Activated T-helper 17 cell treated with anti-CD3 and anti-CD28 coated beads, Interleukin-2, amount 50 U/mL, for 72 hours (primary cell): ENCODE measurements at regions not wholly inside any gene's neighbourhood (a gene's known extent, or its start where the extent isn't known, plus 50 kb on each side); places are given as distances from the start of the nearest gene placed in this dataset.

Experiments
- ATAC-seq: fragments of 150-1000 bp; cut with Tn5 transposase; replicated peaks from 2 replicates; pipeline ENCODE4 v1.10.0; 2021; ENCODE audit warnings: mild to moderate bottlenecking, moderate library complexity
- H3K27ac Mint-ChIP-seq: one replicate; pipeline ENCODE4 v1.8.0; 2022; ENCODE audit warnings: mixed read lengths
- H3K27me3 Mint-ChIP-seq: one replicate; pipeline ENCODE4 v1.8.0; 2022; ENCODE audit warnings: mixed read lengths
- H3K36me3 Mint-ChIP-seq: one replicate; pipeline ENCODE4 v1.8.0; 2022; ENCODE audit warnings: low read depth, mild to moderate bottlenecking, mixed read lengths
- H3K4me1 Mint-ChIP-seq: one replicate; pipeline ENCODE4 v1.8.0; 2022; ENCODE audit warnings: mixed read lengths
- H3K4me3 Mint-ChIP-seq: one replicate; pipeline ENCODE4 v1.8.0; 2022; ENCODE audit warnings: mild to moderate bottlenecking, mixed read lengths
- H3K9me3 Mint-ChIP-seq: one replicate; pipeline ENCODE4 v1.8.0; 2022; ENCODE audit warnings: mixed read lengths

DNA sequence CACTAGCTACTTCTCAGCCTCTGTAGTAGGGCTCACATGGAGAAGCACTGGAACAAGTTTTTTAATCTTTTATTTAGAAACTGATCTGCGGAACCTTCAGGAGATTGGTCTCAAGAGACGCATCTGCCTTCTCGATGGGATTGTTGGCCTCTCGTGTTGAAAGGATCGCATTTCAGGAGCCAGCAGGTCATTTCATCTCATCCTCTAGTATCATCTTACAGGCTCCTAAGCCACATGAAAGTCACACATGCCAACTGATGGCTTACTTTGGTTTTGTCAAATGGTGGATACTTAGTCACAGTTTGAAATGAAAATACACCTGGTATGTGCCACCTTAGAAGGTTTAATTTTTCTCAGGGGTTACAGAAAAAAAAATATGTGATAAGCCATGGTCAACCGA is 1703.6 kb downstream of the EFNB2 start:
- Mint-ChIP-seq H3K4me3 (no peak overlapping the region), H3K36me3 (no peaks in the 10 kb centered on the region), H3K27ac (no peak overlapping the region), H3K27me3 (peaks cover 6% of the 10 kb centered on the region), H3K9me3 (peaks cover 5% of the 10 kb centered on the region), H3K4me1 (no peaks in the 10 kb centered on the region)
- ATAC-seq, result no peak

DNA sequence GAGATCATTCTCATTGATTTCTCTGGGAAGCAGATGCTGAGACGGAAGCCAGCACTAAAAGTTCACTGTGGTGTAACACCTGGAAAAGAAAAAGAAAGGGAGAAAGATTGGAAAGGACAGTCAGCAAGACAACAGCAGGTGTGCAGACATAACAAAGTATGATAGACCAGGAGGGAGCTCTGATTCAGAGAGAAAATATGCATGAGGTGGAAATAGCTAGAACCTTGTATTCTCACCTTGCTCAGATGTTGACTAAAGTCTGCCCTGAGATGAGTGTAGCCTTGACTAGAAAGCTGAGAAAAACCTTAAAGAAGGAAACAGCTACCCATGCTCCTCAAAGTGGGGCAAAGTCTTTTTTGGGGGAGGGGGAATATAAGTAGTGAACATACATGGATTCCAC is 1711.8 kb downstream of the EFNB2 start:
- Mint-ChIP-seq H3K4me1 (no peaks in the 10 kb centered on the region), H3K27me3 (no peaks in the 10 kb centered on the region), H3K9me3 (peaks cover 13% of the 10 kb centered on the region), H3K4me3 (no peak overlapping the region), H3K27ac (no peak overlapping the region), H3K36me3 (no peaks in the 10 kb centered on the region)
- ATAC-seq, result no peak

DNA sequence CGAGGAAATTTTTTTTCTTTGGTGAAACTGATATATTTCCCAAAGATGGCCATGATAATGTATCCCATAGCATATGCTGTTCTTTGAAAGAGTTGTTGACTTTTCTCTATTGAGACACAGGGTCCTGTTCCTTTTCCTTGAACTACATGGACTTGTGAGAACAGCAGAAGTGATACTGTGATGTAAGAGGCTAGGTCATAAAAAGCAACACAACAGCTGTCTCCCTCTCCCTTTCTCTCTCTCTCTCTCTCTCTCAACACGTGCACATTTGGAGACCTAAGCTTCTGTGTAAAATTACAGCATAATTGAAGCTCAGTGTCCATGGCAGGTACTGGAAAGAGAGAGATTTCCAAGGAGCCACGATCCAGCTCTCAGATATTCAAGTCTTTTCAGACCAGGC is 1712.4 kb downstream of the EFNB2 start:
- no peak overlapping the region for H3K4me3 Mint-ChIP-seq
- H3K9me3 Mint-ChIP-seq, result peaks cover 13% of the 10 kb centered on the region
- no peaks in the 10 kb centered on the region for H3K27me3 Mint-ChIP-seq

DNA sequence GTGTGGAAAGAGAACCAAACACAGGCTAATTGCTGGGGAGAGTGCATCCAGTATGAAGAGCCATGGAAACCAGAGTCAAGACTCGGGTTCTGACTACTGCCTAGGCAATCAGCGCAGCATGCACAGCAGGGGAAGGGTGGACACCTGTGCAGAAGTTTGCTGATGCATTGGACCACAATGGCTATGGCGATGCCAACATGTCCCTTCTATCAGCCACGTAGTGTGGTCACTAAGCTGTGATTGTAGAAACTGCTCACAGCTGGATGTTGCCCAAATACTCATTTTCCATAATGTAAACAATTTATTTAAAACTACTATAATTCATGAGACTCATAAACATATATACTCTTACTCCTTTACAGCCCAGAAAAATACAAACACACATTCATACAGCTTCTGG is 1718.2 kb downstream of the EFNB2 start:
- H3K27me3 Mint-ChIP-seq, result peaks cover 3% of the 10 kb centered on the region
- H3K9me3 Mint-ChIP-seq, result peaks cover 8% of the 10 kb centered on the region
- H3K4me1 Mint-ChIP-seq, result no peaks in the 10 kb centered on the region
- no peak overlapping the region for H3K27ac Mint-ChIP-seq
- ATAC-seq, result no peak
- no peaks in the 10 kb centered on the region for H3K36me3 Mint-ChIP-seq
- no peak overlapping the region for H3K4me3 Mint-ChIP-seq

More for the DNA sequence above, 1712.4 kb downstream of the EFNB2 start:
- ATAC-seq, result no peak
- Mint-ChIP-seq H3K27ac (no peak overlapping the region), H3K36me3 (no peaks in the 10 kb centered on the region), H3K4me1 (no peaks in the 10 kb centered on the region)

DNA sequence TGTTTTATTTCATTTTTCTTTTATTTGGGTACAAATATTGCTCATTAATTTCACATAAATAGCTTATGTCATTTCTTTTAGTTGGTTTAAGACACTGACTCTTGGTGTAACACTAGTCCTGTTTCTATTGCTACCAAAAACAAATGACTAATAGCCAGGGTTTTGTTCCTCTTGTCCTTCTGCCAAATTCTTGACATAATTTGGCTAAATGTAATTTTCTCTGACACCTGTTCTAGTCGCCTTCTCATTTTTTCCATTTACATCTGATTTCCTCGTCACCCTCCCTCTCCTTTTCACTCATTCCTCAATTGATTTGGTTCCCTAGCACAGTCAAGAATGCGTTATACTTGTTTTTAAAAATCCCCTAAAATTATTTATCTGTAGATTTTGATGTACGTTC is 1718.7 kb downstream of the EFNB2 start:
- no peaks in the 10 kb centered on the region for H3K36me3 Mint-ChIP-seq
- H3K4me3 Mint-ChIP-seq, result no peak overlapping the region
- H3K27ac Mint-ChIP-seq, result no peak overlapping the region
- peaks cover 3% of the 10 kb centered on the region for H3K27me3 Mint-ChIP-seq
- peaks cover 8% of the 10 kb centered on the region for H3K9me3 Mint-ChIP-seq
- H3K4me1 Mint-ChIP-seq, result no peaks in the 10 kb centered on the region
- no peak for ATAC-seq

DNA sequence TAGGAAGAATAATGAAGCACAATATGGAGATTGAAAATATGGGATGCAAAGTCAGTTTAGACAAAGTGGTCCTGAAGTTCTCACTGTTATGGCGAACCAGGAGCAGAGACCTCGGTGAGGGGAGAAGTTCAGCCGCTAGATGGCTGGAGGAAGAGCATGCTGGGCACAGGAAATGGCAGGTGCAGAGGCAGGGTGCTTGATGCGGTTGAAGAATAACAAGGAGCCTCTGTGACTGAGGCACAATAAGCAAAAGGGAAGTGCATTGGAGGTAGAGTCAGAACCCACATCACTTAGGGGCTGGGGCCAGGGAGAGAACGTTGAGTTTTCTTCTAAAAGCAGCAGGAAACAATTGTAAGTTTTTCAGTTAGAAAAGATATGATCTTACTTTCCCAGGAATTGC is 1725.2 kb downstream of the EFNB2 start:
- H3K4me1 Mint-ChIP-seq, result no peaks in the 10 kb centered on the region
- H3K27me3 Mint-ChIP-seq, result peaks cover 3% of the 10 kb centered on the region
- no peak overlapping the region for H3K27ac Mint-ChIP-seq
- no peaks in the 10 kb centered on the region for H3K36me3 Mint-ChIP-seq
- H3K9me3 Mint-ChIP-seq, result peaks cover 8% of the 10 kb centered on the region
- no peak overlapping the region for H3K4me3 Mint-ChIP-seq
- ATAC-seq, result no peak

DNA sequence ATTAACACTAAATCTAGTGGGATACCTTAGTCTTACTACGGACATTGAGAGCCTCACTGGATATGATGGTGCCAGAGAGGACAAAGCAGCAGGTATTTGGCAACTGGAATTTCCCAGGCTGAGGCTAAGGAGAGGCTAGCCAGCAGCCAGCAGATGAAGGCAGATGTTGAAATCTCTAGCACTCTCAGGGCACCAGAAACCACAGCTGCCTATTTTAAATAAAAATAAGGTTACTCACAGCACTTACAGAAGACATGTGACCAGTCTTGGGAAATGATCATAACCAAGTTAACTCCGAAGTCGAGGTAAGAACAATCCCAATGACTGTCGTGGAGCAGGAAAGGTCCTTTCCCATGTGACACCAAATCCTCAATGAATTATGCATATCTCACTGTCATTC is 1726.0 kb downstream of the EFNB2 start:
- H3K36me3 Mint-ChIP-seq, result no peaks in the 10 kb centered on the region
- H3K9me3 Mint-ChIP-seq, result peaks cover 8% of the 10 kb centered on the region
- no peak for ATAC-seq

DNA sequence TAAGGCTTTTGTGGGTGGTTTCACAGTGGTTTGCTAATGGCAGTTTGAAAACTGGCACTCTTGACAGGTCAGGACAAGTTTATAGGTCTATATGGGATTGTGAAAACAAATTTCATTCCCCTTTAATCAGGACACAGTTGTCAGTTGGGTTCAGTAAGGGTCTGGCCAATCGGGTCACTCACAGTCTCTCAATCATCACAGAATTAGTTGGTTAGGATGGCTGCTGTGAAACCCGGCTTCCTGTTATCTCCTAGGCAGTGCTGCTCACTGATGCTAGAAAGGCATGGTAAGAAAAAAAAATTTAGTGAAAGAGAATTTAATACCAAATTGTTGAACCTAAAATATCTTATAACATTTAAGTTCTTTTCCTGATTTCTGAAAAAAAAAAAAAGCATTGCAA is 1730.1 kb downstream of the EFNB2 start:
- no peak for ATAC-seq
- H3K27me3 Mint-ChIP-seq, result no peaks in the 10 kb centered on the region
- no peak overlapping the region for H3K4me3 Mint-ChIP-seq
- H3K4me1 Mint-ChIP-seq, result no peaks in the 10 kb centered on the region
- H3K9me3 Mint-ChIP-seq, result peaks cover 4% of the 10 kb centered on the region
- no peak overlapping the region for H3K27ac Mint-ChIP-seq
- H3K36me3 Mint-ChIP-seq, result no peaks in the 10 kb centered on the region

More for the DNA sequence above, 1726.0 kb downstream of the EFNB2 start:
- Mint-ChIP-seq H3K4me3 (no peak overlapping the region), H3K27me3 (no peaks in the 10 kb centered on the region), H3K27ac (no peak overlapping the region), H3K4me1 (no peaks in the 10 kb centered on the region)

DNA sequence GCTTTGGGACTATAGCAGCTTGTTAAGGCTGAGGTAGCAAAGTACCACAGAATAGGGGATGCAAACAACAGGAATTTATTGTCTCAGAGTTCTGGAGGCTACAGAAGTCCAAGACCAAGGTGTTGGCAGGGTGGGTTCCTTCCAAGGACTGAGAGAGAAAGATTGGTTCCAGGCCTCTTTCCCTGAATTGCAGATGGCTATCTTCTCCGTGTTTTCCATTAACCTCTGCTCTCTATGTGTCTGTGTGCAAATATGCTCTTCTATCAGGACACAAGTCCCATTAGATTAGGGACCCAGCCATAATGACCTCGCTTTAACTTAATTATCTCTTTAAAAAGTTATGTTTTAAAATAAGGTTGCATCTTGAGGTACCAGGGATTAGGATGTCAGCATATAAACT is 1732.9 kb upstream of the SLC10A2 start:
- no peak for ATAC-seq
- no peak overlapping the region for H3K27ac Mint-ChIP-seq
- H3K27me3 Mint-ChIP-seq, result no peaks in the 10 kb centered on the region
- no peak overlapping the region for H3K4me3 Mint-ChIP-seq
- no peaks in the 10 kb centered on the region for H3K9me3 Mint-ChIP-seq
- no peaks in the 10 kb centered on the region for H3K36me3 Mint-ChIP-seq
- H3K4me1 Mint-ChIP-seq, result no peaks in the 10 kb centered on the region

DNA sequence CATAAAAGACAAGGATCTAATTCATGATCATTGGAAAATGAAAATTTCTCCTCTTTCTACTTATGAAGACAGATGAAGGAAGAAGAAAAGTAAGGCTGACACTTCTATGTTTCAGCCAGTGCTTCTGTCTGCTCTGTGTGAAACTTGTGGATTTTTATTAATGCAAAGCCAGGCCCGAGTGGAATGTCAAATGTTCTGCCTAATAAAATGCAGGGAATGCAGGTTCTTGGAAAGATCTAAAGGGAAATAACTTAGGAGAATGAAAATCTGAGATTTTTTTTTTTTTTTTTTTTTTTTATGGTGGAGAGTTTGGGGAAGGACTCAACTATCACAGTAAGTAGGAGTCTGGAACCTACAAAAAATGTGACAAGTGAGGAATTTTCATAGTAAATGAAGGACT is 1732.3 kb upstream of the SLC10A2 start:
- ATAC-seq, result no peak
- Mint-ChIP-seq H3K27me3 (peaks cover 4% of the 10 kb centered on the region), H3K4me1 (no peaks in the 10 kb centered on the region), H3K4me3 (no peak overlapping the region), H3K27ac (no peak overlapping the region), H3K36me3 (no peaks in the 10 kb centered on the region), H3K9me3 (no peaks in the 10 kb centered on the region)

DNA sequence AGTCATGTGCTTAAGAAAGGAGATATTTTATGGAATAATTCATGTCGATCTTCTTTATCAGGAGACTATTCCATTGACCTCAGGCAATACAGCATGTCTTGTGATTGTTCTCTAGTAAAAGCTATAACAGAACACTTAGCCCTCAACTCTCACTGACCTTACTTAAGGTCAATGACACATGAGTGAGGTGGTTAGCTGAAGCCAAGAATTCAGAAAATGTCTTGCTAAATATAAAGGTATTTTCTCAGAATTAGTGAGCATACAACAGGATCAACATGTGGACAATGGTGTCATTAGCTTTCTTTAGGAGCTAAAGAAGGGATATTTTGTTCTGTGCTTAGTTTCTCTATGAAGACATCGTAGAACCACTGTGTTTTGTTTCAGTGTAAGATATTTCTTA is 1730.4 kb upstream of the SLC10A2 start:
- Mint-ChIP-seq H3K9me3 (no peaks in the 10 kb centered on the region), H3K27ac (no peak overlapping the region), H3K4me1 (no peaks in the 10 kb centered on the region), H3K36me3 (no peaks in the 10 kb centered on the region), H3K4me3 (no peak overlapping the region), H3K27me3 (peaks cover 7% of the 10 kb centered on the region)
- ATAC-seq, result no peak

DNA sequence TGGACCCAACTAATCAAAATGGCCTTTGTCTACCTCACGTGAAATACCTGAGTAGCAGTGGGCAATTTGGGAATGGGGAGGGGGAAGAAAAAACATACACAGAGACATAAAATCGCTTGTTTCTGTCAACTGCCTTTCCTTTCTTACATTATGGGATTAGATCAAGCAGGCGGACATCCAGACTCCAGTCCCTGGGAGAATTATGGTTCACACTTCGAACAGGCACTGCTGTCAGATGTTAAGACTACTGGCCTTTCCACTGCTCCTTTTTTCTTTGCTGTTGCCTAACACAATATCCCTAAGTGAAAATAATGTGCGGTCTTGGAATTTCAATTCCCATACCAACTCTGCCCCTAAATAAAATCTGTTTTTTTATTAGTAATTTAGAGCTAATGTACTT is 1719.7 kb upstream of the SLC10A2 start:
- no peaks in the 10 kb centered on the region for H3K4me1 Mint-ChIP-seq
- no peak overlapping the region for H3K4me3 Mint-ChIP-seq
- no peak overlapping the region for H3K27ac Mint-ChIP-seq
- ATAC-seq, result no peak
- H3K36me3 Mint-ChIP-seq, result no peaks in the 10 kb centered on the region
- no peaks in the 10 kb centered on the region for H3K9me3 Mint-ChIP-seq
- H3K27me3 Mint-ChIP-seq, result no peaks in the 10 kb centered on the region

DNA sequence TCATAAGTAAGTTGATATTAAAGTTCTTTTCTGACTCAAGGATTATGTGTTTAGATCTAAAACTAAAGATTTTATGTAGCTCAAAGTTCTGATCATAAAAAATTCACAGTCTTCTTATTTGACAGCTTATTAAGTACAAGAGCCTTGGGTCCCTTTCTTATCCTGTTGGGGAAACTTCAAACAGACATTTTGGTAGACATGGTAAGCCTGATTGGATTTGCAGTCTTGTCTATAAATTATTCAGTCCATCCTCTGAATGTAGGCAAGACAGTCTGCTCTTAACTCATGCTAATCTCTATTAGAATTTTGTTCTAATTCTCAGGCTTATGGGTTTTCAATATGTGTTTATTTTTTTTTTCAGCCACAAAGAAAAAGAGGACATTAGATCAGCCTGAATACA is 1718.7 kb upstream of the SLC10A2 start:
- no peak overlapping the region for H3K27ac Mint-ChIP-seq
- H3K9me3 Mint-ChIP-seq, result no peaks in the 10 kb centered on the region
- H3K36me3 Mint-ChIP-seq, result no peaks in the 10 kb centered on the region
- ATAC-seq, result no peak
- no peaks in the 10 kb centered on the region for H3K27me3 Mint-ChIP-seq
- no peaks in the 10 kb centered on the region for H3K4me1 Mint-ChIP-seq
- H3K4me3 Mint-ChIP-seq, result no peak overlapping the region

DNA sequence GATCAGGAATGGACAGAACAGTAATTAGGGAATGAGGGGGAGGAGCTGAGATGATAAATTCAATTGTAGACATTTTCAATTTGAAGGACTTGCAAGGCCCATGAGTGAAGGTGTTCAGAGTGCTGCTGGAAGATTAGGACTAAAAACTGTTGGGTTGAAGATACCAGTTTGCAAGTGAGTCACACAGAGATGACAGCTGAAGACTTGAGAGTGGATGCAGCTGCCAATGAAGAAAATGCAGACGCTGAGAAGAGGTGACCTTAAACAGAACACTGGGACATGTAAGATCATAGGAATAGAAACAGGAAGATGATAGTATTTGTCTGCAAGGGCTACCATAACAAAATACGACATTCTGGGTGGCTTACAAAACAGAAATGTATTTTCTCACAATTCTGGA is 1716.5 kb upstream of the SLC10A2 start:
- Mint-ChIP-seq H3K36me3 (no peaks in the 10 kb centered on the region), H3K27me3 (no peaks in the 10 kb centered on the region)

DNA sequence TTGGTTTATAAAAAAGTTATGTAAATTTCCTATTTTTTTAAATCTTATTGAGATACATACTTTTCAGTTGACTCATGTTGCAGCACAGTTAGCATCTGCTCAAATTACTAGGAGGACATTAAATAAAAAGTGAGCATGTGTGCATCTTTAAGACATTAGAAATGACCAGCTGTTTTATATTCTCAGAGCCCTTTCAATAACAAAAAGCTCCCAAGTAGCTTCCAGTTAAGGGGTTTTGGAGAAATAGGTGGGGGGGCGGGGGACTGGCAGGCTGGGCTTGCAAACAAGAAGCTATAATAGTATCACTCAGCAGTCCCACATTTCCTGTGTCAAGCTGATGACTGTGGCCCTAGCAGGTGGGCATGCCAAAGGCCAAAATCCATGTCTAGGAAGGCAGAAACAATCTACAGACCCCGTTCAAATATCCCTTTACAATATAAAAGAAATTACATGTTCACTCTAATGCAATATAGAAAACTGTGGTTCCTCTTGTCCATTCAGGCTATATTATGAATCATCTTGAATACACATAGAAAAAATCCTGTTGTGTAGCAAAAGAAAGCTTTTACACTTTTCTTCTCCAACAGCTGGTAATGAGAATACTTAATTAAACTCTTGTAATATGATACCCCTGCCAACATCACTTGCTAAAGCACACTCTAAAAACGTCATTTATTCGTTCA is 1713.2 kb upstream of the SLC10A2 start:
- no peaks in the 10 kb centered on the region for H3K36me3 Mint-ChIP-seq
- ATAC-seq, result no peak
- no peak overlapping the region for H3K4me3 Mint-ChIP-seq
- no peaks in the 10 kb centered on the region for H3K4me1 Mint-ChIP-seq
- no peaks in the 10 kb centered on the region for H3K27me3 Mint-ChIP-seq
- no peaks in the 10 kb centered on the region for H3K9me3 Mint-ChIP-seq
- no peak overlapping the region for H3K27ac Mint-ChIP-seq

More for the DNA sequence above, 1716.5 kb upstream of the SLC10A2 start:
- H3K4me1 Mint-ChIP-seq, result no peaks in the 10 kb centered on the region
- H3K27ac Mint-ChIP-seq, result no peak overlapping the region
- H3K4me3 Mint-ChIP-seq, result no peak overlapping the region
- H3K9me3 Mint-ChIP-seq, result no peaks in the 10 kb centered on the region
- no peak for ATAC-seq

DNA sequence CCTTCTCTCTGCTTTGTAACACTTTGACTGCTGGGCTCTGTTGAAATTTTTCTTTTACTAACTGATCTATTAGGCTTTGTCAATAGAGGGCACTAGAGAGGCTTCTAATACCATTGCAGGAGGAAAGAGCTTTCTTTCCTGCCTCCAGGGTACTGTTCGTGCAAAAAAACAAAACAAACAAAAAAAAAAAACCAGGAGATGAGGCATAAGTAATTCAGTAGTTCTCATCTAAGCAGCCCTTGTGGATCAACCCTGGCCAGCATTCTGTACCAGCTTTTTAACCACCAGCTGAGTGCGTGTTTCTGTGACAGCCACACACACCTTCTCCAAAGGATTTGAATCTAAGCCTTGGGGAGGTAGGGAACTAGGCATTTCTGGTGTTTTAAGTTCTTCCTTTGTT is 1707.6 kb upstream of the SLC10A2 start:
- Mint-ChIP-seq H3K4me1 (no peaks in the 10 kb centered on the region), H3K9me3 (no peaks in the 10 kb centered on the region)

More for the DNA sequence above, 1707.6 kb upstream of the SLC10A2 start:
- Mint-ChIP-seq H3K27me3 (no peaks in the 10 kb centered on the region), H3K36me3 (no peaks in the 10 kb centered on the region), H3K27ac (no peak overlapping the region), H3K4me3 (no peak overlapping the region)
- no peak for ATAC-seq
